H9 (cell line): ENCODE measurements at regions not wholly inside any gene's neighbourhood (a gene's known extent, or its start where the extent isn't known, plus 50 kb on each side); places are given as distances from the start of the nearest gene placed in this dataset.

ENCODE experiments used
- DNase-seq: peaks from one replicate; pipeline ENCODE4 v3.0.0-alpha.2; 2017
- H2AFZ ChIP-seq: one replicate; pipeline ENCODE4 v1.6.1; 2013; ENCODE audit warnings: mild to moderate bottlenecking, low read length, control low read depth, moderate library complexity
- H2AK5ac ChIP-seq: 2 replicates; pipeline ENCODE4 v1.6.1; 2013; ENCODE audit warnings: low read length, control low read depth, mixed read lengths; ENCODE audit not compliant: insufficient read length
- H2BK120ac ChIP-seq: one replicate; pipeline ENCODE4 v1.6.1; 2013; ENCODE audit warnings: low read depth, mild to moderate bottlenecking, low read length, control low read depth, inconsistent platforms; ENCODE audit not compliant: poor library complexity, severe bottlenecking
- H2BK12ac ChIP-seq: 2 replicates; pipeline ENCODE4 v1.6.1; 2013; ENCODE audit warnings: low read length, control low read depth, mixed read lengths, low read depth; ENCODE audit not compliant: insufficient read length
- H2BK15ac ChIP-seq: 2 replicates; pipeline ENCODE4 v1.6.1; 2013; ENCODE audit warnings: low read depth, low read length, control low read depth
- H2BK20ac ChIP-seq: one replicate; pipeline ENCODE4 v1.6.1; 2013; ENCODE audit warnings: low read depth, mild to moderate bottlenecking, low read length, control low read depth, inconsistent platforms; ENCODE audit not compliant: poor library complexity, severe bottlenecking
- H2BK5ac ChIP-seq: 2 replicates; pipeline ENCODE4 v1.6.1; 2013; ENCODE audit warnings: low read length, control low read depth, mixed read lengths; ENCODE audit not compliant: insufficient read length
- H3K14ac ChIP-seq: 2 replicates; pipeline ENCODE4 v1.6.1; 2013; ENCODE audit warnings: low read length, control low read depth; ENCODE audit not compliant: insufficient read depth
- H3K18ac ChIP-seq: 2 replicates; pipeline ENCODE4 v1.6.1; 2013; ENCODE audit warnings: low read depth, mild to moderate bottlenecking, mixed read lengths, low read length, control low read depth; ENCODE audit not compliant: insufficient read length
- H3K23ac ChIP-seq: 2 replicates; pipeline ENCODE4 v1.6.1; 2013; ENCODE audit warnings: low read length, control low read depth, mixed read lengths, low read depth; ENCODE audit not compliant: insufficient read length
- H3K23me2 ChIP-seq: 2 replicates; pipeline ENCODE4 v1.6.1; 2013; ENCODE audit warnings: low read depth, mild to moderate bottlenecking, mixed read lengths, low read length, control low read depth; ENCODE audit not compliant: insufficient read length, poor library complexity, severe bottlenecking
- H3K27ac ChIP-seq: 2 replicates; pipeline ENCODE4 v1.5.1; 2013; ENCODE audit warnings: low read length, control low read depth, mixed read lengths, low read depth; ENCODE audit not compliant: insufficient read length
- H3K27me3 ChIP-seq: 2 replicates; pipeline ENCODE4 v1.6.1; 2013; ENCODE audit warnings: low read length, control low read depth, inconsistent platforms; ENCODE audit not compliant: insufficient read depth
- H3K4ac ChIP-seq: 2 replicates; pipeline ENCODE4 v1.6.1; 2013; ENCODE audit warnings: low read depth, mild to moderate bottlenecking, control low read depth, inconsistent platforms, low read length, moderate library complexity
- H3K4me1 ChIP-seq: 2 replicates; pipeline ENCODE4 v1.6.1; 2013; ENCODE audit warnings: low read length, control low read depth, inconsistent platforms; ENCODE audit not compliant: insufficient read depth
- H3K4me2 ChIP-seq: 2 replicates; pipeline ENCODE4 v1.6.1; 2013; ENCODE audit warnings: low read length, control low read depth, mixed read lengths; ENCODE audit not compliant: insufficient read length, insufficient read depth
- H3K56ac ChIP-seq: 2 replicates; pipeline ENCODE4 v1.6.1; 2013; ENCODE audit warnings: low read depth, mild to moderate bottlenecking, mixed read lengths, low read length, control low read depth; ENCODE audit not compliant: insufficient read length
- H3K79me1 ChIP-seq: 2 replicates; pipeline ENCODE4 v1.6.1; 2013; ENCODE audit warnings: low read depth, mild to moderate bottlenecking, moderate library complexity, low read length, control low read depth, inconsistent platforms; ENCODE audit not compliant: insufficient read depth, poor library complexity, severe bottlenecking
- H3K79me2 ChIP-seq: 2 replicates; pipeline ENCODE4 v1.6.1; 2013; ENCODE audit warnings: low read length, control low read depth, inconsistent platforms; ENCODE audit not compliant: insufficient read depth
- H3K9ac ChIP-seq: 2 replicates; pipeline ENCODE4 v1.6.1; 2013; ENCODE audit warnings: low read length, control low read depth, mixed read lengths; ENCODE audit not compliant: insufficient read length; ENCODE audit errors: extremely low read depth
- H3K9me3 ChIP-seq: one replicate; pipeline ENCODE4 v1.6.1; 2013; ENCODE audit warnings: low read depth, low read length, inconsistent platforms; ENCODE audit not compliant: control insufficient read depth
- H3T11ph ChIP-seq: one replicate; pipeline ENCODE4 v1.6.1; 2013; ENCODE audit warnings: mild to moderate bottlenecking, low read length, control low read depth, inconsistent platforms
- H4K20me1 ChIP-seq: one replicate; pipeline ENCODE4 v1.6.1; 2013; ENCODE audit not compliant: control insufficient read depth, insufficient read length, insufficient read depth
- H4K5ac ChIP-seq: 2 replicates; pipeline ENCODE4 v1.6.1; 2013; ENCODE audit warnings: low read depth, mild to moderate bottlenecking, mixed read lengths, low read length, control low read depth; ENCODE audit not compliant: insufficient read length
- H4K8ac ChIP-seq: replicated peaks from 2 replicates; pipeline ENCODE4 v1.6.1; 2013; ENCODE audit warnings: low read length, control low read depth, mixed read lengths, low read depth; ENCODE audit not compliant: insufficient read length
- H4K91ac ChIP-seq: 2 replicates; pipeline ENCODE4 v1.6.1; 2013; ENCODE audit warnings: low read depth, mild to moderate bottlenecking, moderate library complexity, mixed read lengths, low read length, control low read depth; ENCODE audit not compliant: insufficient read length
- H3K27ac Mint-ChIP-seq, 3 experiments: 2 replicates in 2 of 3; 3 replicates in 1 of 3; pipeline ENCODE4 v1.8.0; 2020 to 2021; ENCODE audit warnings: mixed read lengths in 3 of 3, mild to moderate bottlenecking in 1 of 3, moderate library complexity in 1 of 3
- H3K27me3 Mint-ChIP-seq: 2 replicates; pipeline ENCODE4 v1.8.0; 2021; ENCODE audit warnings: low read depth, mild to moderate bottlenecking, moderate library complexity, mixed read lengths
- H3K36me3 Mint-ChIP-seq, 3 experiments: 2 replicates in 2 of 3; 3 replicates in 1 of 3; pipeline ENCODE4 v1.8.0; 2020 to 2021; ENCODE audit warnings: low read depth in 3 of 3, mixed read lengths in 3 of 3; ENCODE audit not compliant: insufficient read depth in 1 of 3
- H3K4me1 Mint-ChIP-seq, 2 experiments: 2 replicates each; pipeline ENCODE4 v1.8.0; 2020; ENCODE audit warnings: mixed read lengths in 2 of 2
- H3K4me3 Mint-ChIP-seq, 2 experiments: 2 replicates in 1 of 2; 3 replicates in 1 of 2; pipeline ENCODE4 v1.8.0; 2020 to 2021; ENCODE audit warnings: mild to moderate bottlenecking in 2 of 2, mixed read lengths in 2 of 2, moderate library complexity in 1 of 2
- H3K9me3 Mint-ChIP-seq, 2 experiments: 2 replicates in 1 of 2; 3 replicates in 1 of 2; pipeline ENCODE4 v1.8.0; 2020; ENCODE audit warnings: mild to moderate bottlenecking in 2 of 2, mixed read lengths in 2 of 2, moderate library complexity in 1 of 2
- CTCF ChIP-seq: fragments of 200-600 bp; sonication (generic); conservative IDR thresholded peaks from 3 replicates; pipeline ENCODE4 v1.8.0; 2021; ENCODE audit warnings: antibody characterized with exemption, mild to moderate bottlenecking
- WGBS: extraction: QIAGEN DNeasy Blood & Tissue Kit; methylation state at CpG from one replicate; pipeline ENCODE4 v1.1.7; 2013; ENCODE audit warnings: missing lambda C conversion rate, low lambda C conversion rate, mixed read lengths; ENCODE audit not compliant: insufficient read length; ENCODE audit errors: extremely low coverage; 5-methylcytosine and 5-hydroxymethylcytosine counted together

- TF ChIP-seq CTCF = no peak
- Histone ChIP-seq H4K8ac (no peak overlapping the region), H3K14ac (no peak overlapping the region), H3K4me1 (no peaks in the 10 kb centered on the region; the same call in 1 of the 2 replicates), H2BK5ac (no peak overlapping the region), H3K4ac (no peak overlapping the region), H2BK120ac (no peak overlapping the region), H3K23ac (no peak overlapping the region), H2AFZ (no peak overlapping the region), H3K27me3 (no peaks in the 10 kb centered on the region), H4K5ac (no peak overlapping the region), H2BK20ac (no peak overlapping the region), H2BK12ac (no peak overlapping the region), H3K27ac (no peak overlapping the region), H3T11ph (no peak overlapping the region), H2AK5ac (no peak overlapping the region), H3K56ac (no peak overlapping the region), H3K9ac (no peak overlapping the region), H3K4me2 (no peak overlapping the region), H3K23me2 (no peaks in the 10 kb centered on the region), H3K79me2 (no peaks in the 10 kb centered on the region), H3K79me1 (no peaks in the 10 kb centered on the region), H3K9me3 (no peaks in the 10 kb centered on the region), H2BK15ac (no peak overlapping the region), H4K91ac (no peak overlapping the region), H3K18ac (no peak overlapping the region), H4K20me1 (no peaks in the 10 kb centered on the region)
- H3K27me3 Mint-ChIP-seq = peaks cover 6% of the 10 kb centered on the region
- peaks cover 2 to 4% (median 2%) of the 10 kb centered on the region in 3 experiments; a peak in 5 of 7 replicates for H3K36me3 Mint-ChIP-seq
- no peak overlapping the region for H3K27ac Mint-ChIP-seq
- 0 out of 5 replicates have a peak, but pooled peaks cover 0 to 2% of the 10 kb centered on the region in 2 experiments for H3K9me3 Mint-ChIP-seq
- peaks cover 10 to 18% of the 10 kb centered on the region in 2 experiments for H3K4me1 Mint-ChIP-seq
- no CpG with 5 or more reads among the region's 4 CpGs for WGBS
- no peak for DNase-seq
- no peak overlapping the region for H3K4me3 Mint-ChIP-seq
These were observed 127.4 kb upstream of the CADM1 start for GRCh38 chr11:115631609-115632008.
